Breast epithelium (tissue), 4 donors: ENCODE measurements at regions not wholly inside any gene's neighbourhood (a gene's known extent, or its start where the extent isn't known, plus 50 kb on each side); places are given as distances from the start of the nearest gene placed in this dataset.

Experiments
- DNase-seq, 2 donors: peaks; one replicate each; pipeline ENCODE4 v3.0.0-alpha.2; 2019; ENCODE audit warnings: low spot score in 2 of 2
- H3K27ac ChIP-seq, 2 donors: fragments of 200-600 bp; sonication (generic) in 1 of 2; one replicate each; pipeline ENCODE4 v1.5.1; 2016 to 2019; ENCODE audit warnings: mild to moderate bottlenecking in 1 of 2
- H3K27me3 ChIP-seq, 2 donors: fragments of 200-600 bp; sonication (generic) in 1 of 2; one replicate each; pipeline versions ENCODE4 v1.5.1 to v1.6.0; 2017 to 2019; ENCODE audit warnings: control low read depth in 1 of 2, mild to moderate bottlenecking in 1 of 2
- H3K36me3 ChIP-seq: fragments of 200-600 bp; one replicate; pipeline ENCODE4 v1.5.1; 2019
- H3K4me1 ChIP-seq, 2 donors: fragments of 200-600 bp; sonication (generic); one replicate each; pipeline ENCODE4 v1.5.1; 2016 to 2019; ENCODE audit warnings: control low read depth in 1 of 2
- H3K4me3 ChIP-seq, 3 donors: fragments of 200-600 bp; sonication (generic); 1 replicate in 2 of 3; 2 replicates in 1 of 3; pipeline ENCODE4 v1.5.1; 2016 to 2019; ENCODE audit warnings: mild to moderate bottlenecking in 3 of 3, moderate library complexity in 2 of 3
- H3K9me3 ChIP-seq, 2 donors: fragments of 200-600 bp; sonication (generic) in 1 of 2; one replicate each; pipeline ENCODE4 v1.5.1; 2016 to 2019; ENCODE audit warnings: control low read depth in 1 of 2
- CTCF ChIP-seq, 3 donors: fragments of 450-650 bp; IDR thresholded peaks; one replicate each; pipeline ENCODE4 v1.5.1; 2016 to 2017; ENCODE audit warnings: antibody characterized with exemption in 3 of 3, mild to moderate bottlenecking in 3 of 3, moderate library complexity in 3 of 3
- POLR2A ChIP-seq: fragments of 450-650 bp; IDR thresholded peaks from one replicate; pipeline ENCODE4 v1.6.1; 2016; ENCODE audit warnings: antibody characterized with exemption, mild to moderate bottlenecking, moderate library complexity
- POLR2AphosphoS5 ChIP-seq, 3 donors: sonication (generic); formaldehyde crosslinking; IDR thresholded peaks; one replicate each; pipeline ENCODE4 v1.6.1; 2017; ENCODE audit warnings: antibody characterized with exemption in 3 of 3
- intact Hi-C: fragments of 100-400 bp; cut with DNase I; formaldehyde crosslinking; loops from one replicate; pipeline ENCODE4 v1.15.1; 2023; ENCODE audit warnings: low total_unique reads

- Histone ChIP-seq H3K27me3 (no peaks in the 10 kb centered on the region), H3K4me3 (no peak overlapping the region), H3K27ac (no peak overlapping the region), H3K36me3 (no peaks in the 10 kb centered on the region), H3K9me3 (no peaks in the 10 kb centered on the region), H3K4me1 (no peaks in the 10 kb centered on the region)
- intact Hi-C loops: no loop called here
- no peak for DNase-seq
- no peak for TF ChIP-seq POLR2AphosphoS5 (IDR thresholded peaks at IDR 0.05)
- TF ChIP-seq POLR2A: no peak
- TF ChIP-seq CTCF (IDR thresholded peaks at IDR 0.05): no peak
Observed at GRCh38 chr1:9424261-9424660, 115.0 kb upstream of the SLC25A33 start.

DNA sequence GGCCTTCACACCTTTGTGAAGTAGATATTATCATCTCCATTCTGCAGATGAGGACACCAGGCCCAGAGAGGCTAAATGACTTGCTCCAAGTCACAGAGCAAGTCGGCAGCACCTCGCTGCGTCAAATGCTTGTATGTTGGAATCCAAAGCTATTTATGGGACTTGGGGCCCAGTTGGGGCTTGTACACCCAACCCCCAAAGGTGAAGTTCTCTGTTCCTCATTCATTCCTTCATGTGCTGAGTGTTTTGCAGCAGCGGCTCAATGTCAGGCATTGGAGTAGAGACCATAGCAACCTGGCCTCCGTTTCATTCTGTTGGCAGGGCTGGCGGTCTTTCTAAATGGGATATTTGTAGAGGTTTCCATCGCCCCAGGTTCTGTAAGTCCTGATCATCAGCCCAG is 113.4 kb upstream of the SLC25A33 start:
- intact Hi-C loops: no loop called here
- Histone ChIP-seq H3K4me1 (peaks cover 0 to 3% of the 10 kb centered on the region in 2 donors), H3K36me3 (no peaks in the 10 kb centered on the region), H3K4me3 (no peak overlapping the region), H3K27me3 (no peaks in the 10 kb centered on the region), H3K27ac (no peak overlapping the region), H3K9me3 (no peaks in the 10 kb centered on the region)
- DNase-seq: no peak
- TF ChIP-seq CTCF (IDR thresholded peaks at IDR 0.05) (no peak), POLR2A (no peak)

DNA sequence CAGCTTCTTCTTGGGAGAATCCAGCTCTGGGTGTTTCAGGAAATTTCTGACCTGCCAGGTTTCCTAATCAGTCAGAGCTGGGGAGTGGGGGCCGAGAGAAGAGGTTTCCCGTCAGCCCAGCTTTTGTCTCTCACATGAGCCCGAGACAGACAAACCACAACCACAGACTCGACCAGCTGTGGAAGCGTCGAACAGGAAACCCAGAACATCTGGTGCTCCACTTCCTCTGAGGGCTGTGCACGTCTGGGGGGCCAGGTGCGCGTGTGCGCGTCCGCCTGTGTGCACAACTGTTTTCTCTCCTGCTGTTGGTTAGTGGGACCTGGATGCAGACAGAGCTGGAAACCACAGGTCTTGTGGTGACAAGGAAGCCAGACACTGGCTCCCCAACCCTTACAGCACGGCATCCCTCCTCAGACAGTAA is 113.0 kb upstream of the SLC25A33 start:
- Histone ChIP-seq H3K36me3 (no peaks in the 10 kb centered on the region), H3K27ac (no peak overlapping the region), H3K9me3 (no peaks in the 10 kb centered on the region), H3K4me3 (no peak overlapping the region), H3K4me1 (peaks cover 0 to 3% of the 10 kb centered on the region in 2 donors), H3K27me3 (no peaks in the 10 kb centered on the region)
- DNase-seq: no peak
- no peak for TF ChIP-seq CTCF (IDR thresholded peaks at IDR 0.05)
- intact Hi-C loops: no loop called here

GRCh38 chr1:9427388-9427787 is 111.9 kb upstream of the SLC25A33 start:
- H3K27ac ChIP-seq: no peak overlapping the region
- no peaks in the 10 kb centered on the region for H3K27me3 ChIP-seq
- TF ChIP-seq POLR2AphosphoS5 (IDR thresholded peaks at IDR 0.05): no peak
- no peak for TF ChIP-seq POLR2A
- no peak for TF ChIP-seq CTCF (IDR thresholded peaks at IDR 0.05)
- H3K4me3 ChIP-seq: no peak overlapping the region
- no peaks in the 10 kb centered on the region for H3K36me3 ChIP-seq
- no peak for DNase-seq
- intact Hi-C loops: no loop called here
- no peaks in the 10 kb centered on the region for H3K9me3 ChIP-seq
- H3K4me1 ChIP-seq: peaks cover 0 to 3% of the 10 kb centered on the region in 2 donors

DNA sequence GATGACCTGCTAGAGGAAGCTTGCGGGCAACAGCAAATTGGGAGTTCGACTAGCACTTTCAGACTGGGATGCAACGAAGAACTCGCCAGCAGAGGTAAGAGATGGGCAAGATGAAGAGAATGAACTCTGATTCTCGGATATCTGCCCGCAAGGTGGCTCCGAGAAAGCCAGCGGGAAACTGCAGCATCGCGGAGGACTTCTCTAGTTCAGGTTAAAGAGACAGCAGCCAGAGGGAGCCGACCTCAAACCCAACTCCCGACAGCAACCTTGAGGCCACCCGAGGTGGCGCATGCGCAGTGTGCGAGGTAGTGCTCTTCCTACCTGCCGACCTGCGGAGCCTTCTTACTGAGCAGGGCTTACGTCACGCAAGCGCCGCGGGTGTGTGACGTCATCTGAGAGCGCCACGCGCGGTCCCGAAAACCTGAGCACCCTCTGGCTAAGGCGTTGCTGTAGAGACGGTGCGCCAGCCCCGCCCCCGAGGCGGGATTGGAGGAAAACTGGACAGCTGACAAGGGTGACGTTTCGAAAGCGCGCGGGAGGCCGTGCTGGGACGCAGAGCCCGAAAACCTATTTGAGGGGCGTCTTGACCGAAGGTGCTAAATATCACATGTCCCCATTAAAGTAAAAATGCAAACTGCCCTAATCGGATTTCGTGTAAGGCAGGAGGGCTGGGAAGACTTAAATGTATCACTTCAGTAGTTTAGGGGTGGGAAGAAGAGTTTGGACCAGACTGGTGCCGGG is 110.5 kb upstream of the SLC25A33 start:
- Histone ChIP-seq H3K9me3 (no peaks in the 10 kb centered on the region), H3K4me1 (peaks cover 0 to 3% of the 10 kb centered on the region in 2 donors), H3K27me3 (no peaks in the 10 kb centered on the region), H3K27ac (peak overlapping the region; percentile 88 to 94), H3K36me3 (no peaks in the 10 kb centered on the region), H3K4me3 (peak overlapping the region; percentile 57 to 67 (median 59))
- peak; percentile 100 for DNase-seq
- intact Hi-C loops: no loop called here
- TF ChIP-seq POLR2A: peak; percentile 71
- TF ChIP-seq CTCF (IDR thresholded peaks at IDR 0.05): peak in 2 of 3 donors; percentile 28 to 38
- TF ChIP-seq POLR2AphosphoS5 (IDR thresholded peaks at IDR 0.05): peak; percentile 89 to 97 (median 93)
